ENCODE measurements at regions not wholly inside any gene's neighbourhood (a gene's known extent, or its start where the extent isn't known, plus 50 kb on each side); places are given as distances from the start of the nearest gene placed in this dataset.

GRCh38 chr16:6977916-6978315, 354.7 kb upstream of the RBFOX1 start:
- ChIA-PET CTCF (no interaction called here), POLR2A (no interaction called here)
- Histone ChIP-seq H3K9me3 (replicated peaks; ENCODE audit: control insufficient read depth, insufficient read depth, low read length) (peaks cover 2% of the 10 kb centered on the region), H3K4me3 (replicated peaks in 1 of 3; ENCODE audit: insufficient read depth in 1 of 3, low read depth in 1 of 3, low read length in 3 of 3) (no peak overlapping the region), H4K20me1 (replicated peaks; ENCODE audit: control insufficient read depth, extremely low read depth, insufficient read depth, low read length) (no peaks in the 10 kb centered on the region), H3K4me1 (ENCODE audit: control insufficient read depth, extremely low read depth, insufficient read depth, low read length) (no peaks in the 10 kb centered on the region), H3K27me3 (ENCODE audit: control insufficient read depth in 2 of 2, insufficient read depth in 2 of 2, low read length in 2 of 2) (no peaks in the 10 kb centered on the region), H3K9me1 (replicated peaks; ENCODE audit: control insufficient read depth, extremely low read depth, insufficient read depth, low read length) (no peaks in the 10 kb centered on the region), H3K79me2 (ENCODE audit: control insufficient read depth, insufficient read depth, low read length) (no peaks in the 10 kb centered on the region), H3K9ac (replicated peaks; ENCODE audit: extremely low read depth, insufficient read depth, low read length) (no peak overlapping the region), H3K4me2 (ENCODE audit: insufficient read depth, low read length) (no peak overlapping the region), H3K36me3 (ENCODE audit: control insufficient read depth in 2 of 2, extremely low read depth in 1 of 2, insufficient read depth in 2 of 2, low read length in 2 of 2) (no peaks in the 10 kb centered on the region), H2AFZ (ENCODE audit: low read depth, low read length) (no peak overlapping the region), H3K27ac (ENCODE audit: insufficient read depth, low read depth, low read length) (no peak overlapping the region)
- no peak for FAIRE-seq
- dilution Hi-C loops (cut with MboI; ENCODE audit: extremely low pct_ligation_motif_present, low sequenced_read_pairs): no loop called here
- no peak for DNase-seq (ENCODE audit: low read depth, low spot score)
- no TSS peak for BruUV-seq (replicated peaks)
- TF ChIP-seq POLR2A (IDR thresholded peaks at IDR 0.05; ENCODE audit: low read depth, low read length) (no peak), MYC (IDR thresholded peaks at IDR 0.05; ENCODE audit: low read depth, low read length) (no peak), EZH2 (IDR thresholded peaks at IDR 0.05; ENCODE audit: borderline replicate concordance, low read depth, low read length, severe bottlenecking) (no peak), CTCF (IDR thresholded peaks at IDR 0.05; ENCODE audit: extremely low read depth in 1 of 2, insufficient read depth in 1 of 2, low read depth in 1 of 2, low read length in 2 of 2) (no peak), JUN (IDR thresholded peaks at IDR 0.05; ENCODE audit: borderline replicate concordance, insufficient read depth, insufficient read length, low read depth) (no peak), GATA2 (IDR thresholded peaks at IDR 0.05; ENCODE audit: insufficient read depth, insufficient read length, low read depth, low read length) (no peak), POLR2AphosphoS5 (IDR thresholded peaks at IDR 0.05; ENCODE audit: insufficient read depth, low read depth, low read length) (no peak), FOS (IDR thresholded peaks at IDR 0.05; ENCODE audit: borderline replicate concordance, insufficient read depth, low read length) (no peak)
- intact Hi-C loops (cut with micrococcal nuclease): no loop called here
